Stimulated activated naive B cell treated with anti-CD40 and anti-IgM and Interleukin-4, amounts not matched to agents 10 μg/mL and 1 μg/mL and 100 μg/mL, for 72 hours (primary cell): ENCODE measurements at regions not wholly inside any gene's neighbourhood (a gene's known extent, or its start where the extent isn't known, plus 50 kb on each side); places are given as distances from the start of the nearest gene placed in this dataset.
"Not testable (repeated sequence)": the region's sequence is repeated elsewhere in the genome, so short reads cannot be mapped to it uniquely, and the experiment has no call there.

Experiments used
- ATAC-seq, 2 donors: fragments of 150-1000 bp; cut with Tn5 transposase; replicated peaks; 2 replicates each; pipeline ENCODE4 v1.10.0; 2021; ENCODE audit warnings: moderate library complexity in 1 of 2
- DNase-seq: peaks from one replicate; pipeline ENCODE4 v3.0.0; 2021
- H3K27ac Mint-ChIP-seq: one replicate; pipeline ENCODE4 v1.8.0; 2022; ENCODE audit warnings: mild to moderate bottlenecking, mixed read lengths
- H3K27me3 Mint-ChIP-seq, 2 donors: one replicate each; pipeline ENCODE4 v1.8.0; 2022; ENCODE audit warnings: mixed read lengths in 2 of 2
- H3K36me3 Mint-ChIP-seq, 2 donors: one replicate each; pipeline ENCODE4 v1.8.0; 2022; ENCODE audit warnings: mixed read lengths in 2 of 2, mild to moderate bottlenecking in 1 of 2
- H3K4me1 Mint-ChIP-seq, 2 donors: one replicate each; pipeline ENCODE4 v1.8.0; 2022; ENCODE audit warnings: mixed read lengths in 2 of 2, mild to moderate bottlenecking in 1 of 2
- H3K4me3 Mint-ChIP-seq, 2 donors: one replicate each; pipeline ENCODE4 v1.8.0; 2022; ENCODE audit warnings: mild to moderate bottlenecking in 2 of 2, mixed read lengths in 2 of 2, moderate library complexity in 1 of 2
- H3K9me3 Mint-ChIP-seq, 2 donors: one replicate each; pipeline ENCODE4 v1.8.0; 2022; ENCODE audit warnings: mixed read lengths in 2 of 2, mild to moderate bottlenecking in 1 of 2

DNA sequence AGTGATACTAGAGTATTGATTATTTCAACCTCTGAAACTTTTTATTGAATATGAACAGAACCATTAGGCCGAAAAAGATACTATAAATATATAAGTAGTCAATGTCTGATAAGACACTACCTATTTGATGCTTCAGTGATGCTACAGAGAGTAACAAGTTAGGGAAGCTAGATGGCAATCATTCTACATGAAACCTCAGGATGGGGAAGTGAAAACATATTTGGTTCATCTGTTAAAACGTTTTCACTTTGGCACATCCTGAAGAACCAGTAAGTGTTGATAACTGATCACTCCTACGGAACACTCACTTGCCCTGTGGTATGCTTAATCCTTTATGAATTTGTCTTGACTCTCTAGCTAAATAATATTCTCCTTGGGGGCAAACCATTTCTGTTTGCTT lies 1064.9 kb downstream of the NXPH1 start:
- Mint-ChIP-seq H3K9me3 (peaks cover 0 to 3% of the 10 kb centered on the region in 2 donors), H3K27ac (no peak overlapping the region), H3K36me3 (no peaks in the 10 kb centered on the region), H3K4me3 (no peak overlapping the region), H3K27me3 (no peaks in the 10 kb centered on the region), H3K4me1 (no peaks in the 10 kb centered on the region)
- DNase-seq: no peak
- peak; percentile 55 to 59 for ATAC-seq

DNA sequence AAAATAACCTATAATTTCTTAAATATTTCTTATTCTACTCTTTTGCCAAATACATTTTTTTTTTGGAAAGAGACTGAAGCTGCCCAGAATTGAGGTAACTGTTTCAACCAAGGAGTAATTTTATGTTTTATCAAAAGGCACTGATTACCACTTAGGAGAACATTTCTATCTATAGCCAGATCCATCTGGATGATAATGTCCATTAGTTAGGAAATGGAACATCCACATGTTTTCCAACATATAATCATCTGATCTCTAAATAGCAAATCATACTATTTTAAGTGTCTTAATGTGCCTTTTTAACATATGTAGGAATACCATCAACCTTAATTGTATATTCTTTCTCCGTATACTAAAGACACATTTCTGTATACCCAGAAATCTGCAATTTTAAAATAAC lies 1068.9 kb downstream of the NXPH1 start:
- no peaks in the 10 kb centered on the region for H3K27me3 Mint-ChIP-seq
- H3K27ac Mint-ChIP-seq: no peak overlapping the region
- ATAC-seq (no peak), DNase-seq (no peak)
- peaks cover 0 to 3% of the 10 kb centered on the region in 2 donors for H3K9me3 Mint-ChIP-seq
- no peaks in the 10 kb centered on the region for H3K4me1 Mint-ChIP-seq
- no peaks in the 10 kb centered on the region for H3K36me3 Mint-ChIP-seq
- H3K4me3 Mint-ChIP-seq: no peak overlapping the region

DNA sequence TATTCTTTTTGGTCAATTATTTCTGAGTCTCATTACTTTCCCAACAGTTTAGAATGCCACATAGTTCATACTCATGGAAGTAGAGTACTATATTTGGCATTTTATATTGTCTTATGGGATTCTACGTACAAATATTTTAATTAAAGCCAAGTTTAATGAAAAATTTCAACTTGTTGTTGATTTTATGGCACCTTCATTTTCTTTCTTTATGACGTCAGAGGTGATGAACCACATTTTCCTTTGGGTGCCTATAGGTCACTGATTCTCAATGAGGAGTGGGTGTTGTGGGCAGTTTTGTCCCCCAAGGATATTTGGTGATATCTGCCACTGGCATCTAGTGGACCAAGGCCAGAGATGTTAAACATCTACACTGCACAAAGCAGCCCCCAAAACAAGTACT lies 1071.3 kb downstream of the NXPH1 start:
- DNase-seq (no peak), ATAC-seq (no peak)
- Mint-ChIP-seq H3K4me3 (no peak overlapping the region), H3K4me1 (no peaks in the 10 kb centered on the region), H3K9me3 (no peaks in the 10 kb centered on the region), H3K36me3 (no peaks in the 10 kb centered on the region), H3K27me3 (no peaks in the 10 kb centered on the region), H3K27ac (no peak overlapping the region)

DNA sequence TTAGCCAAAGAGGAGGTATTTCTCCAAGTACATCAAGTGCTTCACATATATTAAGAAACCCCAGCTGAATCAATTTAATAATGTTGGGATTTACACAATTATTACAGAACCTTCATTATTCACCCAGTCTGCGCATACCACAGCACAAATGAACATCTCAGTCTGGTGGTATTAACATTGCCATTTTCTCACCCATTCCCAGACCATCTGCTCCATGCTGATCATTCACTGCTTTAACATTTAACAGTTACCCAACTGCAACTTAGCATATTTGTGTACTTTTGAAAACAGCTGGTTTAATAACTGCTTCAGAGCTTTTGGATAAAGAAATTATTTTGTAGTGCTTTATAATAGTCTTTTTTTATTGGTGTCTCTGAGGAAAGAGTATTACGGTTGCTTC lies 1072.1 kb downstream of the NXPH1 start:
- Mint-ChIP-seq H3K27ac (no peak overlapping the region), H3K9me3 (no peaks in the 10 kb centered on the region), H3K36me3 (no peaks in the 10 kb centered on the region), H3K4me3 (no peak overlapping the region), H3K4me1 (no peaks in the 10 kb centered on the region), H3K27me3 (no peaks in the 10 kb centered on the region)
- DNase-seq: no peak
- ATAC-seq: no peak

DNA sequence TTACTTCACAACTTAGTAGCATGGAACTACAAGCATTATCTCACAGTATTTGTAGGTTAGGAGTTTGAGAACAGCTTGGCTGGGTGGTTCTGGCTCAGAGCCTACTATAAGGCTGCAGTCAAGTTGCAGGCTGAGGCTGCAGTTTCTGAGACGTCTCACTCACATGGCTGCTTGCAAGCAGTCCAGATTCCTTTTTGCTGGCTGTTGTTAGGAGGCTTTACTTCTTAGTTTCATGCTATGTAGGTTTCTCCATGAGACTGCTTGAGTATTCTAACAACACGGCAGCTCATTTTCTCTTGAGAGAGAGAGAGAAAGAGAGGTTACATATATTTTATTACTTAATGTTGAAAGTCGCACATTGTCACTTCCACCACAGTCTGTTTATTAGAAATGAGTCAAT lies 1073.9 kb downstream of the NXPH1 start:
- DNase-seq (no peak), ATAC-seq (no peak)
- Mint-ChIP-seq H3K27me3 (no peaks in the 10 kb centered on the region), H3K27ac (no peak overlapping the region), H3K36me3 (no peaks in the 10 kb centered on the region), H3K9me3 (no peaks in the 10 kb centered on the region), H3K4me1 (no peaks in the 10 kb centered on the region), H3K4me3 (no peak overlapping the region)

DNA sequence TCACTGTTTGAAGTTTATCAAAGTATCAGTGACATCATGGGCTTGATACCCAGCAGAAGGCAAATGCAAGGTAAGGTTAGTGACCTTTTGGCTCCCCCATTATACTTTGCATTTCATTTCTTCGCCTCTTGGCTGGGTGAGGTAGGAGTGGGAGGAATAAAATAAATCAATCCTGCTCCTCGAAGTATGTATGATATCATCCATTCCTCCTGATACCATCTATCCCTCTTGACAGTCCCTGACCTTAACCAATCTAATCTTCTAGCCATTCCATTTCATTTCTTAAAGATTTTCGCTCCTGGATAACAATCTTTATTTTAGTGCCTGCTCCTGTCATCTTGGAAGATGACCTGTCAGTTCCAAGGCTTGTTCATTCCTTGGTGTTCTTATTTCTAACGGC lies 1083.3 kb downstream of the NXPH1 start:
- Mint-ChIP-seq H3K27me3 (no peaks in the 10 kb centered on the region), H3K9me3 (peaks cover 1 to 7% of the 10 kb centered on the region in 2 donors), H3K27ac (no peak overlapping the region), H3K4me3 (no peak overlapping the region), H3K4me1 (no peaks in the 10 kb centered on the region), H3K36me3 (no peaks in the 10 kb centered on the region)
- ATAC-seq (no peak), DNase-seq (no peak)

DNA sequence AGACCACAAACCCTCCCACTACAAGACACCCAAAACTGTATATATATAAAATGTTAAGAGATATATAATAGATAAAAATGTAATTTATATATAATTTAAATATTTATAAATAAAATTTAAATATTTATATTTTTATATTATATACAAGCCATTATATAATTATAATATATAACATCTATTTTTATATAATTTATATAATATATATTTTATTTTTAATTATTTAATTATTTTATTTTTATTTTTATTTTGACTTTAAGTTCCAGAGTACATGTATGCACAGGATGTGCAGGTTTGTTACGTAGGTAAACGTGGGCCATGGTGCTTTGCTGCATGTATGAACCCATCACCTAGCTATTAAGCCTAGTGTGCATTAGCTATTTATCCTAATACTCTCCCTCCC lies 1090.2 kb downstream of the NXPH1 start:
- no peak overlapping the region for H3K27ac Mint-ChIP-seq
- H3K4me1 Mint-ChIP-seq: no peaks in the 10 kb centered on the region
- H3K36me3 Mint-ChIP-seq: no peaks in the 10 kb centered on the region
- H3K27me3 Mint-ChIP-seq: no peaks in the 10 kb centered on the region
- no peak for DNase-seq
- H3K9me3 Mint-ChIP-seq: no peaks in the 10 kb centered on the region
- no peak for ATAC-seq
- no peak overlapping the region for H3K4me3 Mint-ChIP-seq

DNA sequence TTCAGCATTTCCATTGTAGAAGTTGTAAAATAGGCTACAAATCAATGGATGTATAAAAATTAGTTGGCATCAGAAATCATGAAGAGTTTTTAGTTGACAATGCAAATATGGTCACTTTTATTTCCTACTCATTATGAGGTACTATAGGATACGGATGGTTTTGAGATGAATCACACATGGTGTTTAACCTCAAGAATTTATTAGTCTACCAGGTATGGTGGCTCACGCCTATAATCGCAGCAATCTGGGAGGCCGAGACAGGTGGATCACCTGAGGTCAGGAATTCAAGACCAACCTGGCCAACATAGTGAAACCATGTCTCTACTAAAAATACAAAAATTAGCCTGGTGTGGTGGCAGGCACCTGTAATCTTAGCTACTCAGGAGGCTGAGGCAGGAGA lies 1119.0 kb downstream of the NXPH1 start:
- H3K4me1 Mint-ChIP-seq, H3K9me3 Mint-ChIP-seq, H3K4me3 Mint-ChIP-seq, H3K27ac Mint-ChIP-seq, ATAC-seq, DNase-seq, H3K27me3 Mint-ChIP-seq, H3K36me3 Mint-ChIP-seq: not testable (repeated sequence)

DNA sequence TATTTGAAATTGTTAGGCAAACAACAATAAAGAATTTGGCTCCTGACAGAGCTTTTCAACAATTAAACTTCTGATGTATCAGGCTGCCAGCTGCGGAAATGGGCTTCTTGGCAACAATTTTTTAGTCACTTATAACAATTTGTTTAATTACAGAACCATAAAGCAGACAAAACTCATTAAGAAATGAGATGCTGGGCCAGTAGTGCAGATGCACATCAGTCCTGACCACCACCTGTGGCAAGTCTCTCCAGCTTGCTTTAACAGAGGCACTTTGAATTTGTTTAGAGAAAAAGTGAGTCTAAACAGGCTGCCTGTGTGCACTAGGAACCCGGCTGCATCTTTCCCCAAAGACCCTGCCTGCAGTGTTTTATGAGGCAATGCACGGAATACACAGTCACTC lies 1124.4 kb downstream of the NXPH1 start:
- Mint-ChIP-seq H3K36me3 (no peaks in the 10 kb centered on the region), H3K27me3 (no peaks in the 10 kb centered on the region), H3K27ac (no peak overlapping the region), H3K4me3 (no peak overlapping the region), H3K4me1 (no peaks in the 10 kb centered on the region), H3K9me3 (peaks cover 0 to 2% of the 10 kb centered on the region in 2 donors)
- ATAC-seq (no peak), DNase-seq (no peak)

DNA sequence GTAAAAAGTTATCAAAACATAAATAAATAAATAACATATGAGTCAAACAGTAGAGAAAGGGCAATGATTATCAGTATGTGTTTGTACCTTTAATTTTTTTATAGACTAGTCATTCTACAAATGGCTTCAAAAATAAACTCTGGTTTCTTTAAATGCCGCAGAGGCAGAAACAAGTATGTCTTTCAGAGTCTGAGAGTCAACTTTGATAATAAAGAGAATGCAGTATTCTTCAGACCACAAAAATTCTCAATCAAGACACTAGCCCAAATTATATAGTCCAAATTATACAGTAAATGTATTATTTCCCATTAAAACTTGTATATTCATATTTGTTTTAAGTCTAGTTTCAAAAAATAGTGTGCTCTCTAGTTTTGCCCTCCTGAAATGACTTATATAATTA lies 1142.3 kb downstream of the NXPH1 start:
- no peak overlapping the region for H3K4me3 Mint-ChIP-seq
- no peaks in the 10 kb centered on the region for H3K36me3 Mint-ChIP-seq
- H3K27me3 Mint-ChIP-seq: no peaks in the 10 kb centered on the region
- peaks cover 0 to 2% of the 10 kb centered on the region in 2 donors for H3K9me3 Mint-ChIP-seq
- no peaks in the 10 kb centered on the region for H3K4me1 Mint-ChIP-seq
- no peak overlapping the region for H3K27ac Mint-ChIP-seq
- ATAC-seq (no peak), DNase-seq (no peak)

DNA sequence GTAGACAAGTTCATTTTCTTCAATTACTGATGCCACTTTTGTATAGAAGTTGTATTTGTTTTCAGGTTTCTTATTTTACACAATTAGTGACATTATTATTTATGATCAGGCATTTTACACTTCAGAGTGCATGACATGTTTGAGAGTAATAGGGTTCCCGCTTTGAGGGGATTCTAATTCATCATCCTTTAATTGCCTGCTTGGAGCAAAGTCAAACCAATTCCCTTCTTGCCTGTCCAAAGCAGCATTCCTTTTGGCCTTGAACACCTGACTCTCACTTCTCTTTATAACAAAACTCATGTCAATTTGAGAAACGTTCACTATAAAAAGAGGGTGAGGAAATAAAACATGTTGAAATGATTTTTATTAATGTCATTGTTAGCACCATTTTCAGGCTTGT lies 1149.4 kb downstream of the NXPH1 start:
- Mint-ChIP-seq H3K4me3 (no peak overlapping the region), H3K36me3 (no peaks in the 10 kb centered on the region), H3K27ac (no peak overlapping the region), H3K9me3 (peaks cover 0 to 3% of the 10 kb centered on the region in 2 donors), H3K4me1 (no peaks in the 10 kb centered on the region), H3K27me3 (no peaks in the 10 kb centered on the region)
- DNase-seq: no peak
- no peak for ATAC-seq

DNA sequence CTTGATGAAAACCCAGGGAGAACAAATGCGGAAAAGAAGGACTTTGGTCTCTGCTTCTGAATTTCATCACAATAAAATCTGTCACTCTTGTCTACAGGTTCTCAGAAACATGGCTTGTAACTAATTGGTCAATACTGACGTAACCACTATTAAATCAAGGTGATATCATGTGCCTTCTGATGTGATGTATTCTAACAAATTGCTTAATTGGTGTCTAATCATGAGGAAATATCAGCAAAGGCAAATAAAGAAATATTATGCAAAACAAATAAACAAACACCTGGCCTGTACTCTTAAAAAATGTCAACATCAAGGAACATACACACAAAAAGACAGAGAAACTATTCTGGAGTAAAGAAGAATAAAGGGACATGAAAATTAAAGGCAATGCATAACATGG lies 1165.0 kb downstream of the NXPH1 start:
- Mint-ChIP-seq H3K4me3 (no peak overlapping the region), H3K9me3 (no peaks in the 10 kb centered on the region), H3K36me3 (no peaks in the 10 kb centered on the region), H3K4me1 (no peaks in the 10 kb centered on the region), H3K27ac (no peak overlapping the region), H3K27me3 (no peaks in the 10 kb centered on the region)
- ATAC-seq: no peak
- no peak for DNase-seq

DNA sequence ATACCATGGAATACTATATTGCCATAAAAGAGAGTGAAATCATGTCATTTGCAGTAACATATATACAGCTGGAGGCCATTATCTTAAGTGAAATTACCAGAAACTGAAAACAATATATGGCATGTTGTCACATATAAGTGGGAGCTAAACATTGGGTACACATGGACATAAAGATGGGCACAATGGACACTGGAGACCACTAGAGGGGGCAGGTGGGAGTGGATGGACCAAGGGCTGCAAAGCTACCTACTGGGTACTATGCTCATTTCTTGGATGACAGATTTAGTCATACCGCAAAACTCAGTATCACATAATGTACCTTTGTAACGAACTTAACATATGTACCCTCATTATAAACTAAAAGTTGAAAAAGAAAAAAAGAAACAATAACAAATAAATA lies 1167.6 kb downstream of the NXPH1 start:
- Mint-ChIP-seq H3K27me3 (no peaks in the 10 kb centered on the region), H3K4me1 (no peaks in the 10 kb centered on the region), H3K36me3 (no peaks in the 10 kb centered on the region), H3K9me3 (no peaks in the 10 kb centered on the region), H3K4me3 (no peak overlapping the region), H3K27ac (no peak overlapping the region)
- DNase-seq: no peak
- ATAC-seq: no peak

DNA sequence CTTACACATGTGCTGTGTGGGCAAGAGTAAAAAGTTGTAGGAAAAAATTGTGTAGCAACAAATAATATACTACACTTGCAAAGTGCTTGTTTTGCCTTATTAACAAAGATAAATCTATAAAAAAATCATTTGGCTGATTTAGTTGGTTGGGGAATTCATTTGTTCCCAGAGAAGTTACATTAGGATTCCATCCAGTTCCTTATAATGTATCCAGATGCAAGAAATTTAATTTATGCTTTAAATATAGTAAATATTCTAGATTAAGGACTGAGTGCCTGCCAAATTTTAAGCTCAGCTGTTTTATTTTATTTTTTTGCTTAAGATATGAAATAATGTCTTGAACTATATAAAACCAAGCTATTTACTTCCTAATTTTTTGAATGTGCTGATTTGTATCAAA lies 1169.9 kb downstream of the NXPH1 start:
- ATAC-seq: no peak
- no peak overlapping the region for H3K4me3 Mint-ChIP-seq

DNA sequence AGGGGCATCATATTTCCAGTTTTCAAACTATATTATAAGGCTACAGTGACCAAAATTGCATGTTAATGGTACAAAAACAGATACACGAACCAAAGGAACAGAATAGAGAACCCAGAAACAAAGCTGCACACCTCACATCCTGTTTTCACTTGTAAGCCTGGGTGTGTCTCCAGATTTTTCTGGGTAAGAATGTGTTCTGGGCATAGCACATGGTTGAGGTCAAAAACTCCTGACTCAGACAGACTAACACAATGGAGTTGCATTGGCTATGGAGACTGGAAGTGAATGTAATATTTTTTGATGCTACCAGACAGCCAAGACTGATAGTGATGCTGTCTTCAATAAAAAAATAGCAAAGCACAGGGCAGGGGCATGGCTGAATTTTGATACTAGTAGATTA lies 1175.2 kb downstream of the NXPH1 start:
- Mint-ChIP-seq H3K27me3 (no peaks in the 10 kb centered on the region), H3K36me3 (no peaks in the 10 kb centered on the region), H3K27ac (no peak overlapping the region), H3K4me3 (no peak overlapping the region), H3K9me3 (peaks cover 4 to 7% of the 10 kb centered on the region in 2 donors), H3K4me1 (no peaks in the 10 kb centered on the region)
- DNase-seq (no peak), ATAC-seq (no peak)

More for the DNA sequence above, 1169.9 kb downstream of the NXPH1 start:
- H3K27ac Mint-ChIP-seq: no peak overlapping the region
- no peaks in the 10 kb centered on the region for H3K27me3 Mint-ChIP-seq
- peaks cover 0 to 4% of the 10 kb centered on the region in 2 donors for H3K9me3 Mint-ChIP-seq
- H3K36me3 Mint-ChIP-seq: no peaks in the 10 kb centered on the region
- DNase-seq: no peak
- H3K4me1 Mint-ChIP-seq: no peaks in the 10 kb centered on the region

DNA sequence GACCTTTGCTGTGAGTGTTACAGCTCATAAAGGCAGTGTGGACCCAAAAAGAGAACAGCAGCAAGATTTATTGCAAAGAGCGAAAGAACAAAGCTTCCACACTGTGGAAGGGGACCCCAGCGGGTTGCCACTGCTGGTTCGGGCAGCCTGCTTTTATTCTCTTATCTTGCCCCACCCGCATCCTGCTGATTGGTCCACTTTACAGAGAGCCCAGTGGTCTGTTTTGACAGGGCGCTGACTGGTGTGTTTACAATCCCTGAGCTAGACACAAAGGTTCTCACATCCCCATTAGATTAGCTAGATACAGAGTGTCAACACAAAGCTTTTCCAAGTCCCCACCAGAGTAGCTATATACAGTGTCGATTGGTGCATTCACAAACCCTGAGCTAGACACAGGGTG lies 1187.5 kb downstream of the NXPH1 start:
- not testable (repeated sequence) for H3K4me1 Mint-ChIP-seq, H3K4me3 Mint-ChIP-seq, H3K27me3 Mint-ChIP-seq, H3K27ac Mint-ChIP-seq, DNase-seq, H3K36me3 Mint-ChIP-seq, ATAC-seq
- peaks cover 4 to 10% of the 10 kb centered on the region in 2 donors for H3K9me3 Mint-ChIP-seq
